ENCODE measurements at regions not wholly inside any gene's neighbourhood (a gene's known extent, or its start where the extent isn't known, plus 50 kb on each side); places are given as distances from the start of the nearest gene placed in this dataset.

DNA sequence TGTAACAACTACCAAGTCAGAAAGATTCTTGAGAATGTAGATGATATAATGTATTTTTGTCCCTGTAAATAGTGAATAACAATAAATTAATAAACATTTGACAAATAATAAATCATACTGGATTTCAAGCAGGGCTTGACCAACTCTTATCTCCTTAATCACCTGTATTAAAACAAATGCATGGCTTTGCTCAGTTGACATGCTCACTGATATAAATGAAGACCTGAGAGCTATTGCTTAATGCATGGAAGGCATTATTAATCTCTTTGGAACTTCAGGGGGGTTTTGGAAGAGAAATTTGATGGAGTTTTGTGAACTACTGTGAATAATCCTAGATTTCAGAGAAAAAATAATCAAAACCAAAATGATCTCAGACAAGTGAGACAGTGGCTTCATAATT is 1420.4 kb upstream of the TENM4 start:
- no peaks in the 10 kb centered on the region for H3K4me1 ChIP-seq (ENCODE audit: control insufficient read depth in 3 of 3, insufficient read depth in 2 of 3, low read depth in 1 of 3, low read length in 2 of 3)
- H3K36me3 ChIP-seq (ENCODE audit: control insufficient read depth in 3 of 3, insufficient read depth in 2 of 3, low read depth in 1 of 3, low read length in 3 of 3) = no peaks in the 10 kb centered on the region
- no peaks in the 10 kb centered on the region for H3K9me3 ChIP-seq (ENCODE audit: control insufficient read depth in 2 of 2, insufficient read depth in 1 of 2, low read depth in 1 of 2, low read length in 1 of 2)
- DNase-seq = no peak
- H3K27me3 ChIP-seq (ENCODE audit: control insufficient read depth in 3 of 3, insufficient read depth in 3 of 3, low read length in 3 of 3) = no peaks in the 10 kb centered on the region
- no peak overlapping the region for H3K4me3 ChIP-seq (ENCODE audit: low read depth in 1 of 3, low read length in 3 of 3)
- FAIRE-seq = no peak
- no peak overlapping the region for H3K27ac ChIP-seq (ENCODE audit: low read depth in 1 of 3, low read length in 2 of 3)

DNA sequence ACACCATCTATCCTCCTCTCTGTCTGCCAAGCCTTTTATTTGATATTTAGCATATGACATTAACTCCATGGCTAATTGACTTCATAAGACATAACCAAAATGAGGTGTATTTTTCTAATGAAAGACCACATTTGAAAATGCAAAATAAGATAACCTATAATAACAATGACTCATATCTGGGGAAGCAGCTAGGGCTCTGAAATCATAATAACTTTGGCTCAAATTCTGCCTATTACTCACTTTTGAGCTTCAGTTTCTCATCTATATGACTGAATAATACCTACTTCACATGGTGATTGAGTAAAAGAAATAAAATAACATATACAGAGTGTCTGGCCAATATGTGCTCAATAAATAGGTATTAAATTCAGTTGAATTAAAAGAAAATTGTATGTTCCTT is 1419.8 kb upstream of the TENM4 start:
- H3K36me3 ChIP-seq (ENCODE audit: control insufficient read depth in 3 of 3, insufficient read depth in 2 of 3, low read depth in 1 of 3, low read length in 3 of 3) = no peaks in the 10 kb centered on the region
- H3K27me3 ChIP-seq (ENCODE audit: control insufficient read depth in 3 of 3, insufficient read depth in 3 of 3, low read length in 3 of 3) = no peaks in the 10 kb centered on the region
- no peak overlapping the region for H3K27ac ChIP-seq (ENCODE audit: low read depth in 1 of 3, low read length in 2 of 3)
- no peaks in the 10 kb centered on the region for H3K9me3 ChIP-seq (ENCODE audit: control insufficient read depth in 2 of 2, insufficient read depth in 1 of 2, low read depth in 1 of 2, low read length in 1 of 2)
- H3K4me1 ChIP-seq (ENCODE audit: control insufficient read depth in 3 of 3, insufficient read depth in 2 of 3, low read depth in 1 of 3, low read length in 2 of 3) = no peaks in the 10 kb centered on the region
- DNase-seq = no peak
- no peak for FAIRE-seq
- H3K4me3 ChIP-seq (ENCODE audit: low read depth in 1 of 3, low read length in 3 of 3) = no peak overlapping the region

DNA sequence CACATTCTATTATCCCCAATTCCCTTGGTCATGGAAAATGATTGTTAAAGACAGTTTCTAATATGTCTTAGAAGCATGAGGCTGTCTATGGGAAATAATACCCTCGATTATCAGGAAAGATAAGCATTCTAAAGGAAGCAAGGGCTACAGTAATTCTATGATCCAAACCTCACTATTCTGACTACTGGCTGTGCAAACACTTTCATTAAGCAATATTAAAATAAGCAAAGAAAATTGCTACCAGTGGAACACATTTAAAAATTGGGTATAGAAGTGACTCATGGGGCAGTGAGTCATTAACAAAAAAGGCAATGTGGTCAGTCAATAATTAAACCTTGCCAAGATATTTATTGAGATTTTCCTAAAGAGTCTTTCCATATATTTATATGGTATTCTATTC is 1415.2 kb upstream of the TENM4 start:
- FAIRE-seq = no peak
- H3K4me1 ChIP-seq (ENCODE audit: control insufficient read depth in 3 of 3, insufficient read depth in 2 of 3, low read depth in 1 of 3, low read length in 2 of 3) = no peaks in the 10 kb centered on the region
- H3K27ac ChIP-seq (ENCODE audit: low read depth in 1 of 3, low read length in 2 of 3) = no peak overlapping the region
- 9 to 42% (median 31%) methylated on average over 1 of the region's 1 CpG for WGBS, 3 donors
- H3K36me3 ChIP-seq (ENCODE audit: control insufficient read depth in 3 of 3, insufficient read depth in 2 of 3, low read depth in 1 of 3, low read length in 3 of 3) = no peaks in the 10 kb centered on the region
- no peak for DNase-seq
- H3K27me3 ChIP-seq (ENCODE audit: control insufficient read depth in 3 of 3, insufficient read depth in 3 of 3, low read length in 3 of 3) = no peaks in the 10 kb centered on the region
- H3K4me3 ChIP-seq (ENCODE audit: low read depth in 1 of 3, low read length in 3 of 3) = no peak overlapping the region
- H3K9me3 ChIP-seq (ENCODE audit: control insufficient read depth in 2 of 2, insufficient read depth in 1 of 2, low read depth in 1 of 2, low read length in 1 of 2) = no peaks in the 10 kb centered on the region

DNA sequence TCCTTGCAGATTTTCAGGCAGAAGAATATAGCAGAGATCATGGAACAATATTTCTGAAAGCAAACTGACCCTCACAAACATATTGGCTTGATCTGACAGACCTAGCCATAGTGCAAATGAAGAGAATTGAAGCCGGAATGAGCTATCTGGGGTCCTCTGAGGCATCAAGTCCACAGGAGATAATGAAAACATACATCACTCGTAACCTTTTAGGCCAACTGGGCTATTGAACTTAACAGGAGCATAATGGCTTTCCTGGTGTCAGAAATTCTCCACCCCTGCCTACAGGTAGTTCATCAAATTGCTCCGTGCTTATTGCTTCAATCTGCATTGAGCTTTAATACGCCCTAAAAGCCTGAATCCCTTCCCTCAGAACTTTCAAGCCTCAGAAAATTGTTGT is 1414.6 kb upstream of the TENM4 start:
- no peak for DNase-seq
- Histone ChIP-seq H3K36me3 (ENCODE audit: control insufficient read depth in 3 of 3, insufficient read depth in 2 of 3, low read depth in 1 of 3, low read length in 3 of 3) (no peaks in the 10 kb centered on the region), H3K27me3 (ENCODE audit: control insufficient read depth in 3 of 3, insufficient read depth in 3 of 3, low read length in 3 of 3) (no peaks in the 10 kb centered on the region), H3K27ac (ENCODE audit: low read depth in 1 of 3, low read length in 2 of 3) (no peak overlapping the region), H3K4me3 (ENCODE audit: low read depth in 1 of 3, low read length in 3 of 3) (no peak overlapping the region), H3K4me1 (ENCODE audit: control insufficient read depth in 3 of 3, insufficient read depth in 2 of 3, low read depth in 1 of 3, low read length in 2 of 3) (no peaks in the 10 kb centered on the region), H3K9me3 (ENCODE audit: control insufficient read depth in 2 of 2, insufficient read depth in 1 of 2, low read depth in 1 of 2, low read length in 1 of 2) (no peaks in the 10 kb centered on the region)
- 84 to 86% (median 86%) methylated on average over 4 of the region's 4 CpGs for WGBS, 3 donors
- no peak for FAIRE-seq

DNA sequence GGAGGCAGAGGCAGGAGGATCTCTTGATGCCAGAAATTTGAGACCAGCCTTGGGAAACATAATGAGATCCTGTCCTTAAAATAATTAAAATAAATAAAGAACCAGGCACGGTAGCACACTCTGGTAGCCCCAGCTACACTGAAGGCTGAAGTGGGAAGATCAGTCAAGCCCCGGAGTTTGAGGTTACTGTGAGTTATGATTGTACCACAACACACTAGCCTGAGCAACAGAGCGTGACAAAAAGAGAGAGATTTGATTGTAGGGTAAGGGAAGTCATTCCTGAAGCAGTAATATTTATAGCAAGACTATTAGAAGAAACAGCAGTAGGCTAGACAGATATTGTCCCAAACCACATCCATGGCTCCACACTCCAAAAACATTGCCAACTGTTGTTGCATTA is 1408.4 kb upstream of the TENM4 start:
- H3K4me1 ChIP-seq (ENCODE audit: control insufficient read depth in 3 of 3, insufficient read depth in 2 of 3, low read depth in 1 of 3, low read length in 2 of 3) = no peaks in the 10 kb centered on the region
- no peaks in the 10 kb centered on the region for H3K36me3 ChIP-seq (ENCODE audit: control insufficient read depth in 3 of 3, insufficient read depth in 2 of 3, low read depth in 1 of 3, low read length in 3 of 3)
- DNase-seq = no peak
- no peak for FAIRE-seq
- H3K9me3 ChIP-seq (ENCODE audit: control insufficient read depth in 2 of 2, insufficient read depth in 1 of 2, low read depth in 1 of 2, low read length in 1 of 2) = no peaks in the 10 kb centered on the region
- H3K27me3 ChIP-seq (ENCODE audit: control insufficient read depth in 3 of 3, insufficient read depth in 3 of 3, low read length in 3 of 3) = no peaks in the 10 kb centered on the region
- H3K27ac ChIP-seq (ENCODE audit: low read depth in 1 of 3, low read length in 2 of 3) = no peak overlapping the region
- WGBS, 3 donors = 81 to 89% (median 82%) methylated on average over 3 of the region's 3 CpGs
- no peak overlapping the region for H3K4me3 ChIP-seq (ENCODE audit: low read depth in 1 of 3, low read length in 3 of 3)

DNA sequence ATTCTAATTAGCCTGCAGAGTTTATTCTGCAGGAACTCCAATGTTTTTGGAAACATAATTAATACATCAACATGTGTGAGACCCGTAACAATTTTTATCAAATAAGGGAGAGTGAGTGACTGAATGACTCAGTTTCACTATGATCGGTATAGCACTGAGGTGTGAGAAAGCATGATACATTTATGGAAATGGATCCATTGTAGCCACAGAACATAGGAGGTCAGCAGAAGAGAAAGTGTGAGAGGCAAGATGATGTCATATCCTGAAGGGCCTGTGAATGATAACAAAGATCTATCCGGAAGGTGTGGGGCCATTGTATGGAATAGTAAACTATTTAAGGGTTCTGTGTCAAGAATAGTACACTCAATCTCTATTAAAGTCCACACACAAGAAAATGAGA is 1406.1 kb upstream of the TENM4 start:
- Histone ChIP-seq H3K36me3 (ENCODE audit: control insufficient read depth in 3 of 3, insufficient read depth in 2 of 3, low read depth in 1 of 3, low read length in 3 of 3) (no peaks in the 10 kb centered on the region), H3K27me3 (ENCODE audit: control insufficient read depth in 3 of 3, insufficient read depth in 3 of 3, low read length in 3 of 3) (no peaks in the 10 kb centered on the region), H3K4me3 (ENCODE audit: low read depth in 1 of 3, low read length in 3 of 3) (no peak overlapping the region), H3K27ac (ENCODE audit: low read depth in 1 of 3, low read length in 2 of 3) (no peak overlapping the region), H3K4me1 (ENCODE audit: control insufficient read depth in 3 of 3, insufficient read depth in 2 of 3, low read depth in 1 of 3, low read length in 2 of 3) (no peaks in the 10 kb centered on the region), H3K9me3 (ENCODE audit: control insufficient read depth in 2 of 2, insufficient read depth in 1 of 2, low read depth in 1 of 2, low read length in 1 of 2) (no peaks in the 10 kb centered on the region)
- DNase-seq (no peak), FAIRE-seq (no peak)
- 64 to 87% (median 79%) methylated on average over 3 of the region's 3 CpGs for WGBS, 3 donors

DNA sequence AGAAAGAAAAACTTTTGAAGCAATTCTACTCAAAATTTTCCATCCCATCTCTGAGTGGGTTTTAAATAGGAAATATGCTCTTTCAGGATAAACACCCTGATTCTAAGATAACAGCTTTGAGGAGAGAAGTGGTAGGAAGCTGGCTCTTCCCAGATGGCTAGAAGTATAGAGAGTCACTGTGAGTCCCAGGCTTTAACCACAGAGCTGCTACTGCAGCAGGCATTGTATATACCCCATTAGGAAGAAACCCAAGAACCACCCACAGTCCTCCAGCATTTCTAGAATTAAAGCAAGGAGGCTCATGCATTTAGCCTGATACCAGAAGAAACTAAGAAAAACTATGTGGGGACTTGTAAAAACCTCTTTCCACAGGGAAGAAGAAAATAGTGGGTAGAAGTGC is 1405.6 kb upstream of the TENM4 start:
- Histone ChIP-seq H3K27ac (ENCODE audit: low read depth in 1 of 3, low read length in 2 of 3) (no peak overlapping the region), H3K4me3 (ENCODE audit: low read depth in 1 of 3, low read length in 3 of 3) (no peak overlapping the region), H3K9me3 (ENCODE audit: control insufficient read depth in 2 of 2, insufficient read depth in 1 of 2, low read depth in 1 of 2, low read length in 1 of 2) (no peaks in the 10 kb centered on the region), H3K4me1 (ENCODE audit: control insufficient read depth in 3 of 3, insufficient read depth in 2 of 3, low read depth in 1 of 3, low read length in 2 of 3) (no peaks in the 10 kb centered on the region), H3K36me3 (ENCODE audit: control insufficient read depth in 3 of 3, insufficient read depth in 2 of 3, low read depth in 1 of 3, low read length in 3 of 3) (no peaks in the 10 kb centered on the region), H3K27me3 (ENCODE audit: control insufficient read depth in 3 of 3, insufficient read depth in 3 of 3, low read length in 3 of 3) (no peaks in the 10 kb centered on the region)
- FAIRE-seq (no peak), DNase-seq (no peak)

DNA sequence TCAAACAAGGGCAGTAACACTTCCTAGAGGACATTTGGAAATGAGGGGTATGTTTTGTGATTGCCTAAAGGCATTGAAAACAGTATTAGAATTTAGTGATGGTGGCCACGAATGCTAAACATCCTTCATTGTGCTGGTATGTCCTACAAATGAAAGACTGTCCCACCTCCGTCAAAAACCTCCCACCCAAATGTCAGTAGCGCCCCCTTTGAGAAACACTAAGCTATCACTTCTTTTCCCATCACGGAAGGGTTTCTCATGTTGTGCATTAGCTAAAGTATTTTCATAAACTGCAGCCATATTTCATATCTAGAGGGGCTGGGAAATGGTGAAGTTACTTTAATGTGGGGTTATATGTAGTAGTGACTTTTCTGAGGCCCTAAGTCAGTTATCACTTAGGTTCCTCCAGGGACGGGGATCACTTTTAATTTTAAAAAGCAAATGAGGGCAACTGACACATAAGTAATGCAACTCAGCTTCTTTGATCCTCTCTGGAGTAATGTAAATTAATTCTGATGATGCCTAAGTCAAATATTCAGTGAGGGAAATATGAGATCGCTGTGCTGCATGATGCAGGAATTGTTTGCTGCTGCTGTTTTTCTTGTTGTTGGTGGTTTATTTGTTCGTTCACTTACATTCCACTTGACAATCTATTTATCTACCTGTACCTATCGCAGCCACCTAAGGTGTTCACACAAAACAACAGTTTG is 1403.4 kb upstream of the TENM4 start:
- 82 to 90% (median 86%) methylated on average over 8 of the region's 8 CpGs for WGBS, 3 donors
- Histone ChIP-seq H3K9me3 (ENCODE audit: control insufficient read depth in 2 of 2, insufficient read depth in 1 of 2, low read depth in 1 of 2, low read length in 1 of 2) (no peaks in the 10 kb centered on the region), H3K27ac (ENCODE audit: low read depth in 1 of 3, low read length in 2 of 3) (no peak overlapping the region), H3K36me3 (ENCODE audit: control insufficient read depth in 3 of 3, insufficient read depth in 2 of 3, low read depth in 1 of 3, low read length in 3 of 3) (no peaks in the 10 kb centered on the region), H3K4me1 (ENCODE audit: control insufficient read depth in 3 of 3, insufficient read depth in 2 of 3, low read depth in 1 of 3, low read length in 2 of 3) (no peaks in the 10 kb centered on the region), H3K4me3 (ENCODE audit: low read depth in 1 of 3, low read length in 3 of 3) (no peak overlapping the region), H3K27me3 (ENCODE audit: control insufficient read depth in 3 of 3, insufficient read depth in 3 of 3, low read length in 3 of 3) (no peaks in the 10 kb centered on the region)
- DNase-seq = no peak
- FAIRE-seq = no peak

DNA sequence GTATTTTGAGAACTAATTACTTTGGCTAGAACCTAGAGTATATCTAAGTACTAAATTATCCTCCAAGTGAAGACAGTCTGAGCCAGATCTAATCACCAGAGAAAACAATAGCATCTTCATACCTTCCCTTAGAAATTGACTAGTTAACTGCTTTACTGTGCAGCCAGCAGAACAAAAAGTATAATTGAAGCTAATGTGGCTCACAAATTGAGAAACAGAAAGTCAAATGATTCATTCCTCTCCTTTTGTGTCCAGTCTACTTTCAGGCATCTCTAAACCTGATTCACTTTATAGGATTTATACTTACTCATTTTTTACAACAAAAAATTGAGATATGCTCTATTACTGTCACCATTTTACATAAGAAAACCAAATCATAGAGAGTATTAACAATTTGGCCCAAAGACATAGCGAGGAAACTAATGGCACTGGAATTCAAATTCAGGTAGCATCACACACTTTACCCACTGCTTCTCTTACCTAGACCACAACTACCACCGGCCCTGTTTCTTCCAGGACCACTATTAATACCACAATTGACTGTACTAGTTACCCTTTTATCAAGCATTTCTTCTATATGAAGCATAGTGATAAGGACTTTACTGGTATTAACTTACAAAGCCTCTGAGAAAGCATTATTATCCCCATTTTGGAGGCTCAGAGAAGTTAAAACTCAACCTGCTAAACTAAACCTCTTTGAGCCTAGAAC is 1402.6 kb upstream of the TENM4 start:
- no peak overlapping the region for H3K27ac ChIP-seq (ENCODE audit: low read depth in 1 of 3, low read length in 2 of 3)
- no peaks in the 10 kb centered on the region for H3K9me3 ChIP-seq (ENCODE audit: control insufficient read depth in 2 of 2, insufficient read depth in 1 of 2, low read depth in 1 of 2, low read length in 1 of 2)
- no peaks in the 10 kb centered on the region for H3K4me1 ChIP-seq (ENCODE audit: control insufficient read depth in 3 of 3, insufficient read depth in 2 of 3, low read depth in 1 of 3, low read length in 2 of 3)
- no peak overlapping the region for H3K4me3 ChIP-seq (ENCODE audit: low read depth in 1 of 3, low read length in 3 of 3)
- no peak for DNase-seq
- FAIRE-seq = no peak
- 67 to 86% (median 84%) methylated on average over 2 of the region's 2 CpGs for WGBS, 3 donors
- no peaks in the 10 kb centered on the region for H3K36me3 ChIP-seq (ENCODE audit: control insufficient read depth in 3 of 3, insufficient read depth in 2 of 3, low read depth in 1 of 3, low read length in 3 of 3)
- no peaks in the 10 kb centered on the region for H3K27me3 ChIP-seq (ENCODE audit: control insufficient read depth in 3 of 3, insufficient read depth in 3 of 3, low read length in 3 of 3)

Measured in small intestine (tissue), 7 donors.